NCI-H2227 treated with DMSO at 0.1 percent for 48 hours (cell line): ENCODE measurements at regions not wholly inside any gene's neighbourhood (a gene's known extent, or its start where the extent isn't known, plus 50 kb on each side); places are given as distances from the start of the nearest gene placed in this dataset.
A peak's percentile ranks its signal among the peaks of the same experiment; 100 is the strongest.
"Not testable (repeated sequence)": the region's sequence is repeated elsewhere in the genome, so short reads cannot be mapped to it uniquely, and the experiment has no call there.

Source experiments
- DNase-seq: peaks from one replicate; lab custom pipeline; 2025; lab: John Stamatoyannopoulos, UW

DNA sequence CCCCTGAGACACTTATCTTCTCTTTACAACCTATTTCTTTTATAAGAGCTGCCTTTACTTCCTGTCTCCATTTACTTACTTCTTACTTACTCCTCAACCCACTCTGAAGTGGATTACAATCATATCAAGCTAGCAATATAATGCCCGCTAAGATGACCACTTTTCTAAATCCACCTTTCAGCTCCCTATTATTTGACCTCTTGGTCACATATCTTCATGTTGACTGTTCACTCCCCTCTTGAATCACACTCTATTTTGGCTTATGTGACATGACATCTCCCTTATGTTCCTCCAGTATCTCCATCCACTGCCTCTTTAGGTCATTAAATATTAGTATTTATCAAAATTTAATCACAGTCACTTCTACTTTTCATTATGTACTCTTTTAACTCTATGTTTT, 255.3 kb upstream of the TRPC7 start:
- DNase-seq: no peak

DNA sequence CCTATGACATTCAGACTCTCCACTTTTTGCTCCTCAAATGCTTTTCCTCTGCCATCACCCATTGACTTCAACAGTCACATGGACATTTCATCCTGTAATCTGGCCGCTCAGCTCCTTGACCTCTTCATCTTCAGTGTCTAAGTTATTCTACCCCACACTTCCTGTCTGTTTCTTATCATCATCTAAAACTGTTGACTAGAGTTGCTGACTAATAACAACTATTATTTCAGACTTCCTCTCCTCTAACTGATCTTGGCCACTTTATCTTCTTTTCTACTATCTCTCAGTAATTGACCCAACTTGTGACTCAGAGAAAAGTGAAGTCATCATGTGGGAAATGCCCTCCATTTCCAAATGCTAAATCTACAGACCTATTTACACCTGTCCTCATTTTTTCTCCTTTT, 254.7 kb upstream of the TRPC7 start:
- DNase-seq: peak; percentile 12

DNA sequence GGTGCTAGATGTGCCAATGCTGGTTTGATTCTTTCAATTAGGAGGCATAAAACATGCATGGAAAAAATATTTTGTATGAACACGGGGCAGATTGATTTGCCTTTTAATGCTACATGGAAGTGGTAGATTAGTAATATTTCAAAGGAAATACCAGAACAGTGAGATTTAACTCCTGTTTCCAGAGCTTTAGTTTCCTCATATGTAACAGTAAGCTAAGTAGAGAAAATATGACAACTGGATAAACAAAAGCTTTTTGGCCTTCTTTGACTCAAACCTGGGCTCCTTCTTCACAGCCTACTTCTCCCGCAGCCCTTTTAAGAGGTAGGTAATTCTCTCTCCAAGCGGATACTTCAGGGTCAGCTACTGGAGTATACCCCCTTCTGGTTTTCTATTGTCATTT, 254.2 kb upstream of the TRPC7 start:
- no peak for DNase-seq

DNA sequence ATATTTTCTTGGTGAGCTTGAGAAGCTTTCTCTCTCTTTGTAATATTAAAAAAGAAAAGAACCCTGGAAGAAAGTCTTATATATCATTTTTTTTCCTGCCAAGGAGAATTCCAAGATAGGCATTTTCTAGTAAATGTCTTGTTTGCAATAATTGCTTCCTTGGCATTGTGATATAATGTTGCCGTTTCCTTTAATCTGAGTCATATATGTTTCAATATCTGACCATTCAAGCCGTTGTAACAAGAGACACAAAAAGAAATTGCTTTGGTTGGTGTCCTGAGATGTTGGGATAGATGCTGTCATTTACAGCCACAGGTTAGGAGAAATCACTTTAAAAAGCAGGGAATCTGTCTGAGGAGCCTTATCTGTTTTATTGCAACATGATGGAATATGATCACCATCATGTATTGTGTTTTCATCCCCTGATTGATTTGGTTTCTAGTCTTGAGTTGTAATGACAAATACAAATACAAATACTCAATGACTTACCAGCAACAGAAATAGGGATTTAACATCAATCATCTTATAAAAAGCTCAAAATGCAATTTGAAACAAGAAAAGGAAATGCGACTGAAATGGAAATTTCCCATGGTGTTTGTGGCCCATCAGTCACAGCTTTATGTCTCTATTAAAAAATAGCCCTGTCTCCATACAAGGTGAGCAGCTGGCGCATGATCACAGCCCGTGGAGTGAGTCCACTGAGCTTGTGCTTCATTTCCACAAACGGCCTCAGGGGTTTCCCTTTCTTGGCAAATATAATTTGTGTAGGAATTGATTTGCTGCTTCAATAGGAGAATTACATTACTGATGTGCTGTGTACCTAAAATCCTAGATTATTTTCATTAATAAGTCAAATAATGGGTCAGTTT, 250.1 kb upstream of the TRPC7 start:
- DNase-seq: no peak

DNA sequence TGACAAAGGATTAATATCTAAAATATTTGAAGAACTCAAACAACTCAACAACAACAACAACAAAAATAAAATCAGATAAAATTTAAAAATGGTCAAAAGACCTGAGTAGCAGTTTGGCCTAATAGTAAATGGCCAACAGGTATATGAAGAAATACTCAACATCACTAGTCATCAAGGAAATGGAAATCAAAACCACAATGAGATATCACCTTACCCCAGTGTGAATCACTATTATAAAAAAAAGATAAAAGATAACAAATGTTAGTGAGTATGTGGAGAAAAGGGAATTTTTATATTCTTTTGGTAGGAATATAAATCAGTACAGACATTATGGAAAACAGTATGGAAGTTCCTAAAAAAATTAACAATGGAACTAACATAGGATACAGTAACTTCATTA, 247.9 kb upstream of the TRPC7 start:
- DNase-seq: no peak

DNA sequence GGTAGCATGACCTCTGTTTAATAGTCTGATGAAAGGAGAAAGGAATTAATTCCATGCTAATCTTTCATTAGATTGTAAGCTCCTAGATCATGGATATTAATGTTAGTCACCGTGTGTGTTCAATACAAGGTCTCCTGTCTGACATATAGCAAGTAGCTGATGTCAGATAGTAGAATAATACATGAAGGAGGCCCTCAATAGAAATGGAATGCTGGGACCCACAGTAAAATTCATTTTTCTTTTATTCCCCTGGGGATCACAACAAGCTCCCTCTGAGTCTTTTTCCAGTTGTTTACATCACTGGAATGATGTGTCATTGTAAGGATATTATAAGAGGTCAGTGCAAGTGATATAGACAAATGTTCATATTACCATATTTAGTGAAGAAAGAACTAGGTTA, 240.3 kb upstream of the TRPC7 start:
- DNase-seq: no peak

DNA sequence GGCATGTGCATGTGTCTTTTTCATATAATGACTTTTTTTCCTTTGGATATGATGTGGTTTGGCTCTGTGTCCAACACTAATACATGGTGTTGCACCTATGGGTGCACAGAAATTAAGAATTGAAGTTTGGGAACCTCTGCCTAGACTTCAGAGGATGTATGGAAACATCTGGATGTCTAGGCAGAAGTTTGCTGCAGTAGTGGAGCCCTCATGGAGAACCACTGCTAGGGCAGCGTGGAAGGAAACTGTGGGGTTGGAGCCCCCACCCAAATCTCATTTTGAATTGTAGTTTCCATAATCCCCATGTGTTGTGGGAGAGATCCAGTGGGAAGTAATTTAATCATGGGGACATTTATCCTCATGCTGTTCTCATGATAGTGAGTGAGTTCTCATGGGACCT, 235.0 kb upstream of the TRPC7 start:
- no peak for DNase-seq

DNA sequence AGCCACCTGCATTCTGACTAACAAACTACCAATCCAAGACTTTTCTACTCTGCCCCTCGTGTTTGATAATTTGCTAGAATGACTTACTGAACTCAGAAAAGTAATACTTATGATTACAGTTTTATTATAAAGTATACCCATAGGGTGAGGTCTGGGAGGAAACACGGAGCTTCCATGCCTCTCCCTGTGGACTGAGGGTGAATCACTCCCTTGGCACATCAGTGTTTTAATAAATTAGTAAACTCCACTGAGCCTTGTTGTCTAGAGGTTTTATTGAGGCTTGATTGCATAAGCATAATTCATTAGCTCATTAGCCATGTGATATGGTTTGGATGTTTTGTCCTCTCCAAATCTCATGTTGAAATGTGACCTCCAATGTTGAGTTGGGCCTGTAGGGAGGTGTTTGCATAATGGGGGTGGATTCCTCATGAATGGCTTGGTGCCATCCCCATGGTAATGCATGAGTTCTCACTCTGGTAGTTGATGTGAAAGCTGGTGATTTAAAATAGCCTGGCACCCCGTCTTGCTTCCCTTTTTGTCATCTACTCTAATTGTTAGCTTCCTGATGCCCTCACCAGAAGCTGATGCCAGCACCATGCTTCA, 233.6 kb upstream of the TRPC7 start:
- DNase-seq: no peak

DNA sequence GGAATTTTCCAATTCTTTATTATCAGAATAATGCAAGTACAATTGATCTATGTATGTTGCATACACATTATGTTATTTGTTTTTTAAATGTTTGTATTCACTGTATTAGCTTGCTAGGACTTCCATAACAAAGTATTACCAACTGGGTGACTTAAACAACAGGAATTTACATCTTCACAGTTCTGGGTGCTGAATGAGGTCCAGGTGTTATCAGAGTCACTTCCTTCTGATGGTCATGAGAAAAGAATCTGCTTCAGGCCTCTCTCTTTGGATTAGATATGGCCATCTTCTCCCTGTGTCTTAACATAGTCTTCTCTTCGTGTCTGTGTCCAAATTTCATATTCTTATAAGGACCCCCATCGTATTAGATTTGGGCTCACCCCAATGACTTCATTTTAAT, 229.1 kb upstream of the TRPC7 start:
- no peak for DNase-seq

DNA sequence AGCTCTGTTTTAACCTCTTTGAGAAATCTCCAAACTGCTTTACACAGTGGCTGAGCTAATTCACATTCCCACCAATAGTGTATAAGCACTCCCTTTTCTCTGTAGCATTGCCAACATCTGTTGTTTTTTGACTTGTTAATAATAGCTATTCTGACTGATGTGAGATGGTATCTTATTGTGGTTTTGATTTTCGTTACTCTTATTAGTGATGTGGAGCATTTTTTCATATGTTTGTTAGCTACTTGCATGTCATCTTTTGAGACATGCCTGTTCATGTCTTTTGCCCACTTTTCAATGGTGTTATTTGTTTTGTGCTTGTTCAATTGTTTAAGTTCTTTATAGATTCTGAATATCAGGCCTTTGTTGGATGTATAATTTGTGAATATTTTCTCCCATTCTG, 225.2 kb upstream of the TRPC7 start:
- DNase-seq: no peak

DNA sequence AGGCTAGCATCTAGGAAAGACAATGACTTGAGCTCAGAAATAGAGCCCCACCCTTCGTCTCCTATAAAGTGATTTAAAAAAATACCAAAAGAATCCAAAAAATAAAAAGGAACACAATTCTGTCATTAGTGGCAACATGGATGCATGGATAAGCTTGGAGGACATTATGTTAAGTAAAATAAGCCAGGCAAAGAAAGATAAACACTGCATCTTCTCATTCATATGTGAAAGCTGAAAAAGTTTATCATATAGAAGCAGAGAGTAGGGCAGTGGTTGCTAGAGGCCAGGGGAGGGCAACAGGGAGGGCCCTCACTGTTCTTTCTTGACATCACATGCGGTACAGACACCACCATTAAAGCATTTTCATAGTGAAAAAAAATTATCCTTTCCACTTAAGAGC, 220.9 kb upstream of the TRPC7 start:
- DNase-seq: no peak

DNA sequence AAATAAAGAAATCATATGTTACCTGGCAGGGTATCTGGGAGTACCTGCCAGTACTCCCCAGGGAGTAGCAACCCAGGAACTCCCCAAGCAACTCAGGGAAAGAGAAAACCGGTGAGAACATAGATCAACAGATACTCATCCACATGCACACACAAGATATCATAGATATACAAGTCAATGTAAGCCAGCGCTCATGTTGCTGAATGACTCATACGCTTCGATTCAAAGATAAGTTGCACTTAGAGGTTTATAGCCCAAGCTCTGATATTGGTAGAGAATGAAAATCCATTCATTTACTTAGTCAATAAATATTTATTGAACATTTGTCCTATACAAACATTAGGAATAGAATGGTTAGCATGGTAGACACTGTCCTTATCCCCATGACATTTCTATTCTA, 219.1 kb upstream of the TRPC7 start:
- no peak for DNase-seq

DNA sequence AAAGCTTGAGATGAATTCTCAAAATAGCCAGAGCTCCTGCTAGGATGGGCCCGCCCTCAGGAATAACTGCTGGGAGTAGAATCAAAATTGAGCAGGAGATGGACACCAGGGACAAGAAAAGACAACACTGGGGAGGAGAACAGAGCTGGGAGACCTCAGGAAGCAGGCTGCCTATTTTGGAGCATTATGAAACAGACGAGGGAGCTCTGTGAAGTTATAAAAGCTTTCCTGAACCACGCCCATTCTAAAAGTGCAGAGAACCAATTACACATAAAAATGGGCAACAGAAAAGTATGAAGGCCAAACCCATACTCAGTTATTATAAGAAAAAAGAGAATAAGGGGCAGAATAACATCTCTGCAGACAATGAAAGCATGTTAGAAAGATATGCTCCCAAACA, 213.9 kb upstream of the TRPC7 start:
- no peak for DNase-seq

DNA sequence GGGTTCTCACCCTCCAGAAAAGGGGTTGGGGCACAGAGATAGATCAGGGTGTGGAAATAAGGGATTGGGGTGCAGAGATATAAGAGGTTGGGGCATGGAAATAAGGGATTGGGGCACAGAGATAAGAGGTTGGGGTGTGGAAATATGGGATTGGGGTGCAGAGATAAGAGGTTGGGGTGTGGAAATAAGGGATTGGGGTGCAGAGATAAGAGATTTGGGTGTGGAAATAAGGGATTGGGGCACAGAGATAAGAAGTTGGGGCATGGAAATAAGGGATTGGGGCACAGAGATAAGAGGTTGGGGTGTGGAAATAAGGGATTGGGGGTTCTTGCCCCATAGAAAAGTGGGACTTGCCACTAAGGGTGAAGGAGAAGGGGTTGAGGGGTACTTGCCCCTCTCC, 204.5 kb upstream of the TRPC7 start:
- not testable (repeated sequence) for DNase-seq

DNA sequence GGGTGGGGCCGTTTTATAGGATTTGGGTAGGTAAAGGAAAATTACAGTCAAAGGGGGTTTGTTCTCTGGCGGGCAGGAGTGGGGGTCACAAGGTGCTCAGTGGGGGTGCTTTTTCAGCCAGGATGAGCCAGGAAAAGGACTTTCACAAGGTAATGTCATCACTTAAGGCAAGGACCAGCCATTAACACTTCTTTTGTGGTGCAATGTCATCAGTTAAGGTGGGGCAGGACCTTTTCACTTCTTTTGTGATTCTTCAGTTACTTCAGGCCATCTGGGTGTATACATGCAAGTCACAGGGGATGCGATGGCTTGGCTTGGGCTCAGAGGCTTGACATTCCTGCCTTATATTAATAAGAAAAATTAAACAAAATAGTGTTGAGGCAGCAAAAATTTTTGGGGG, 200.1 kb upstream of the TRPC7 start:
- not testable (repeated sequence) for DNase-seq

DNA sequence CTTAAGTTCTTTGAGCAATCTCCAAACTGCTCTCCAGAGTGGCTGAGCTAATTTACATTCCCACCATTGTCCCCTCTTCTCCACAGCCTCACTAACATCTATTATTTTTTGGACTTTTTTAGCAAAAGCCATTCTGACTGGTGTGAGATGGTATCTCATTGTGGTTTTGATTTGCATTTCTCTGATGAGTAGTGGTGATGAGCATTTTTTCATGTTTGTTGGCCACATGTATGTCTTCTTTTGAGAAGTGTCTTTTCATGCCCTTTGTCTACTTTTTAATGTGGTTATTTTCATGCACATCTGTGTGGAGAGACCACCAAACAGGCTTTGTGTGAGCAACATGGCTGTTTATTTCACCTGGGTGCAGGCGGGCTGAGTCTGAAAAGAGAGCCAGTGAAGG, 199.7 kb upstream of the TRPC7 start:
- not testable (repeated sequence) for DNase-seq

DNA sequence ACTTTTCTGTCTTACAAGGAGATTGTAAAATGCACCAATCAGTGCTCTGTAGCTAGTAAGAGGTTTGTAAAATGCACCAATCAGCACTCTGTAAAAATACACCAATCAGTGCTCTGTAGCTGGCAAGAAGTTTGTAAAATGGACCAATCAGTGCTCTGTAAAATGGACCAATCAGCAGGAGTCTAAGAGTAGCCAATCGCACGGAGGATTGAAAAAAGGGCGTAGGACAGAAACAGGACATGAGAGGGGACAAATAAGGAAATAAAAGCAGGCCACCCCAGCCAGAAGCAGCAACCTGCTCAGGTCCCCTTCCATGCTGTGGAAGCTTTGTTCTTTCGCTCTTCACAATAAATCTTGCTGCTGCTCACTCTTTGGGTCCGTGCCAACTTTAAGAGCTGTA, 199.1 kb upstream of the TRPC7 start:
- DNase-seq: not testable (repeated sequence)

DNA sequence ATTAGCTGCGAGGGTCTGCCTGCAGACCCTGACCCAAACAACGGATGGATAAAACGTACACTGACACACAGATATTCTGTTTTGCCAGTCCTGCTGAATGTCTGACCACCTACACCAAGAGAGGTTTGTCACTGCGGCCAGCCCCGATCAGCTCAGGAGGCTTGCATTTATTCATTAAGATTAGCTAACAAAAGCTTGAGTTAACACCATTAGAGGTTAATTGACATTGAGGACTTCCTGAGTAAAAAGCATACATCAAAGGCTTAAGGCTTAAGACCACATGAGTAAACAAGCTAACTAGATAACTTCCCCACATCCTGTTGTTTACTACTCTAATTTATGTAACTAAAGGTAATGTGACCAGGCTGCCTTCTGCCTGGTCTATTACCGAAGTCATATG, 198.1 kb upstream of the TRPC7 start:
- DNase-seq: no peak

DNA sequence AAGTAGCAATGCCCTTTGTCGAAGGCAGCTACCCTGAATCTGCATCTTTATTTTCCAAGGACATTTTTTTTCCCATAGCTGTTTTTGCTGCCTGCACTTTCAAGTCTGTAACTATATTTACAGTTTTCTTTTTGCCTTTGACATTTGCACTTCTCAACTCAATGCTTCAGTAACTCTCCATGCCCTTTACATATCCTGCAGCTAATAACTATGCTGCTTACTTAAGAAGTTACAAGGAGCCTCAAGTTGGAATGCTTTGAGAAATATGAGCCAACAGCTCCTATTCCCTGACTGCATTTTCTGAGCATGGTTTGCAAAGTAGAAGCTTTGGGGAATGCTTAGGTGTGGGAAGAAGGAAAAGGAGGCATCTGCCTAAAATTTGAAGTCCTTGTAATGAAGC, 194.8 kb upstream of the TRPC7 start:
- no peak for DNase-seq

DNA sequence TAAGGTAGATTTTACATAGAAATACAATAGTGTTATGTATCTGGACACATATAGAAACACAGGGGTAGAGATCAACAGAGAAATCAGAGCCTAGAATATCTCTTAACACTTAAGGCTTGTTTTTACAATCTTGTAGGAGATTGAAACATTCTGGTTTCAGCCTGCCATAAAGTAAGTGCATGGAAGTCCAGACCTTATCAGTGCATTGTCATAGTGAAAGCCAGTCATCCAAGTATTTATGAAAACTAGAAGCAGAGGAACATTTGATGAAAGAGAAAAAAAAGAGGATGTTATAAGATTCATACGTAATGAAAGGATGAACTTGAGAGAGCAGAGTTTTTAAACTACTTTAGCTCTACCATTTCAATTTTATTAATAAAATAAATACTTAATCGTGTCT, 194.3 kb upstream of the TRPC7 start:
- DNase-seq: no peak

DNA sequence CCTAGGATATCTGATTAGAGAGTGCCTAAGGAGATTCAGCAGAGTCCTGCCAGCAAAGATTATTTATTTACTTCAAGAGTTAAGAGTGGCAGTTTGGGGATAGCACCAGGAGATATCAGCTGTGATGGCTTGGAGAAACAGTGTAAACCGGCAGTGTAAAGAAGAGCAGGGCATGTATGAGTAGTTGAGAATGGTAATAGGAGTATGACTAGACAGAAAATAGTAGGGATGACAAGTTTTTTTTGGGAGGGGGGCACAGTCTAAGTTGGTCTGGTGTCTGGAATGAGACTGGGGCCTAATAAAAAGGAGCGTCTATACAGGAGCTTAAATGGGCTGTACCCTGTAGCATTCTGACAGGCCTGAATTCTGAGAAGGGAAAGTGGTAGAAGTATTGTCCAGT, 181.8 kb upstream of the TRPC7 start:
- DNase-seq: not testable (repeated sequence)

DNA sequence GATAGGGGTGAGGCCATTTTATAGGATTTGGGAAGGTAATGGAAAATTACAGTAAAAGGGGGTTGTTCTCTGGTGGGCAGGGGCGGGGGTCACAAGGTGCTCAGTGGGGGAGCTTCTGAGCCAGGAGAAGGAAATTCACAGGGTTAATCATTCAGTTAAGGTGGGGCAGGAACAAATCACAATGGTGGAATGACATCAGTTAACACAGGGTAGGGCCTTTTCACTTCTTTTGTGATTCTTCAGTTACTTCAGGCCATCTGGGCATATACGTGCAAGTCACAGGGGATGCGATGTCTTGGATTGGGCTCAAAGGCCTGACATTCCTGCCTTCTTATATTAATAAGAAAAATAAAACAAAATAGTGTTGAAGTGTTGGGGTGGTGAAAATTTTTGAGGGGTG, 181.1 kb upstream of the TRPC7 start:
- DNase-seq: not testable (repeated sequence)

DNA sequence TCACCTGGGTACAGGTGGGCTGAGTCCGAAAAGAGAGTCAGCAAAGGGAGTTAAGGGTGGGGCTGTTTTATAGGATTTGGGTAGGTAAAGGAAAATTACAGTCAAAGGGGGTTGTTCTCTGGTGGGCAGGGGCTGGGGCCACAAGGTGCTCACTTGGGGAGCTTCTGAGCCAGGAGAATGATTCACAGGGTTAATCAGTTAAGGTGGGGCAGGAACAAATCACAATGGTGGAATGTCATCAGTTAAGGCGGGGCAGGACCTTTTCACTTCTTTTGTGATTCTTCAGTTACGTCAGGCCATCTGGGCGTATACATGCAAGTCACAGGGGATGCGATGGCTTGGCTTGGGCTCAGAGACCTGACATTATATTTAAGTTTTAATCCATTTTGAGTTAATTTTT, 179.7 kb upstream of the TRPC7 start:
- DNase-seq: not testable (repeated sequence)

DNA sequence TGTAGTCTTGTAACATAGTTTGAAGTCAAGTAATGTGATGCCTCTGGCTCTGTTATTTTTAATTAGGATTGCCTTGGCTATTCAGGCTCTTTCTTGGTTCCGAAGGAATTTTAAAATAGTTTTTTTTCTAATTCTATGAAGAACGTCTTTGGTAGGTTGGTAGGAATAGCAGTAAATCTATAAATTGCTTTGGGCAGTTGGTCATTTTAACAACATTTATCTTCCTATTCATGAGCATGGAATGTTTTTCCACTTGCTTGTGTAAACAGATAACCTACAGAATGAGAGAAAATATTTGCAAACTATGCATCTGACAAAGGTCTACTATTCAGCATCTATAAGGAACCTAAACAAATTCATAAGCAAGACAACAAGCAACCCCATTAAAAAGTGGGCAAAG, 173.2 kb upstream of the TRPC7 start:
- DNase-seq: no peak
